Mucosa of descending colon (tissue), 3 donors: ENCODE measurements at regions not wholly inside any gene's neighbourhood (a gene's known extent, or its start where the extent isn't known, plus 50 kb on each side); places are given as distances from the start of the nearest gene placed in this dataset.

Experiments
- ATAC-seq: fragments of 200-7000 bp; cut with Tn5 transposase; one replicate; pipeline ENCODE4 v1.9.1; 2020; ENCODE audit warnings: mild to moderate bottlenecking, moderate library complexity
- DNase-seq, 3 donors: peaks; one replicate each; pipeline ENCODE4 v3.0.0-alpha.2; 2020
- H3K36me3 ChIP-seq: fragments of 200-600 bp; one replicate; pipeline ENCODE4 v1.8.0; 2021; ENCODE audit warnings: low read depth, mild to moderate bottlenecking
- H3K4me1 ChIP-seq: fragments of 200-600 bp; one replicate; pipeline ENCODE4 v1.8.0; 2021; ENCODE audit warnings: low read depth, mild to moderate bottlenecking
- H3K4me3 ChIP-seq: fragments of 200-600 bp; one replicate; pipeline ENCODE4 v1.8.0; 2021; ENCODE audit warnings: mild to moderate bottlenecking
- H3K9me3 ChIP-seq: fragments of 200-600 bp; one replicate; pipeline ENCODE4 v1.8.0; 2021; ENCODE audit warnings: mild to moderate bottlenecking
- intact Hi-C, 2 donors: fragments of 100-400 bp; cut with DNase I in 1 of 2; cut with micrococcal nuclease in 1 of 2; formaldehyde crosslinking; loops; one replicate each; pipeline versions ENCODE4 v1.11.0 to v1.11.1; 2022; cut with DNase I, micrococcal nuclease
- TF ChIP-seq, protein P1 (sequence below): fragments of 200-600 bp; IDR thresholded peaks from one replicate; pipeline ENCODE4 v1.8.0; 2022; ENCODE audit warnings: antibody characterized with exemption, mild to moderate bottlenecking
- donor health status: DM: no; HTN: no; CAD: no; lungs with moderate emphysema.
- donor health status: DM: no; HTN: no; CAD: no.
- donor health status: DM: no; HTN: yes; CAD: no.

DNA sequence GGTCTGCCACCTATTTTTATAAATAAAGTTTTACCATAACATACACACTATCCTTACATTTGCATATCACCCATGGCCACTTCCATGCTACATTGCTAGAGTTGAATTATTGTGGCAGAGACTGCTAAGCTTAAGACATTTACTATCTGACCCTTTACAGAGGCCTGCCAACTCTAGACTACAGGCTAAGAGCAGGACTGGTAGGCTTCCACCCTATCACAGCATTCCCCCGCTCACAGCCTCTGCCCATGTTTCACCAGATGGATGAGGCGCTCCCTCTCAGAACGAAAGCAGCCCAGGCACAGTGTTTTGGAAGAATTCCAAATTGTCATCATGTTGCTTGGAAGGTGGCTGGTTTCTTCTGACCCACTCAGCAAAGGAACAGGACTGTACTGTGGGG lies 91.7 kb upstream of the SLC35G4 start:
- H3K4me3 ChIP-seq = no peak overlapping the region
- ATAC-seq (no peak), DNase-seq (no peak)
- intact Hi-C loops = no loop called here
- no peaks in the 10 kb centered on the region for H3K9me3 ChIP-seq
- no peaks in the 10 kb centered on the region for H3K36me3 ChIP-seq
- H3K4me1 ChIP-seq = no peaks in the 10 kb centered on the region
- TF ChIP-seq, protein P1, sequence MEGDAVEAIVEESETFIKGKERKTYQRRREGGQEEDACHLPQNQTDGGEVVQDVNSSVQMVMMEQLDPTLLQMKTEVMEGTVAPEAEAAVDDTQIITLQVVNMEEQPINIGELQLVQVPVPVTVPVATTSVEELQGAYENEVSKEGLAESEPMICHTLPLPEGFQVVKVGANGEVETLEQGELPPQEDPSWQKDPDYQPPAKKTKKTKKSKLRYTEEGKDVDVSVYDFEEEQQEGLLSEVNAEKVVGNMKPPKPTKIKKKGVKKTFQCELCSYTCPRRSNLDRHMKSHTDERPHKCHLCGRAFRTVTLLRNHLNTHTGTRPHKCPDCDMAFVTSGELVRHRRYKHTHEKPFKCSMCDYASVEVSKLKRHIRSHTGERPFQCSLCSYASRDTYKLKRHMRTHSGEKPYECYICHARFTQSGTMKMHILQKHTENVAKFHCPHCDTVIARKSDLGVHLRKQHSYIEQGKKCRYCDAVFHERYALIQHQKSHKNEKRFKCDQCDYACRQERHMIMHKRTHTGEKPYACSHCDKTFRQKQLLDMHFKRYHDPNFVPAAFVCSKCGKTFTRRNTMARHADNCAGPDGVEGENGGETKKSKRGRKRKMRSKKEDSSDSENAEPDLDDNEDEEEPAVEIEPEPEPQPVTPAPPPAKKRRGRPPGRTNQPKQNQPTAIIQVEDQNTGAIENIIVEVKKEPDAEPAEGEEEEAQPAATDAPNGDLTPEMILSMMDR = no peak

DNA sequence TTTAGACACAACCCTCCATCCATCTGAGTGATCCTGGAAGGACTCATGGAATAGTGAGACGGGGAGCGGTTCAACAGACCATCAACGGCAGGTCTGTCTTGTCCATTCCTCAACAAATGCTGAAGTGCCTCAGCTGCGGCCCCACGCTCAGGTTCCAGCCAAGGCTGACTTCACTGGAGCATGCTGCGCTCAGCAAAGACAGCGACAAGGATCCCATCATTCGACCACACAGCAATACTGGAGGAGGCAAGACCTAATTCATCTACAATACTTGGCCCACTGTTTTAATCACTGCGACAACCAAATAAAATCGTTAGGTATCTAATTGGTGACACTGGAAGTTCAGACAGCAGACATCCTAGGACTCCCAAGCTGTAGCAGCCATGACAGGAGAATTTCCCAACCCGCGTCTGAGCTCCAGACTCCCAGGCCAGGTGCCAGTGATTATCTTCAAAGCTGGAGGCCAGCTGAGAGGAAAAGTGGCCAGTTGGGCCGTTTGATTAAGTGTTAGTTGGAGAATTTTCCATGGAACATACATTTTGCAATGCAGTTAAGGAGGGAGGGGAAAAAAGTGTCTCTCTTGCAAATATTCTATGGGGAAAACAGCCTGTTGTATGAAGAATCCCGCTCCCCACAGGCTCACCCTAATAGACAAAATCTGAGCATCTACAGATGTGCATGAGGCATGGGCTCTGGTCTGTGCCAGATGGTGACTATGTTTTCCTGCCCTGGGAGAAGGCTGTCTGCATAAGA lies 92.5 kb upstream of the SLC35G4 start:
- intact Hi-C loops = no loop called here
- Histone ChIP-seq H3K4me3 (no peak overlapping the region), H3K36me3 (no peaks in the 10 kb centered on the region), H3K9me3 (no peaks in the 10 kb centered on the region), H3K4me1 (no peaks in the 10 kb centered on the region)
- ATAC-seq (no peak), DNase-seq (no peak)
- TF ChIP-seq, protein P1 = no peak

DNA sequence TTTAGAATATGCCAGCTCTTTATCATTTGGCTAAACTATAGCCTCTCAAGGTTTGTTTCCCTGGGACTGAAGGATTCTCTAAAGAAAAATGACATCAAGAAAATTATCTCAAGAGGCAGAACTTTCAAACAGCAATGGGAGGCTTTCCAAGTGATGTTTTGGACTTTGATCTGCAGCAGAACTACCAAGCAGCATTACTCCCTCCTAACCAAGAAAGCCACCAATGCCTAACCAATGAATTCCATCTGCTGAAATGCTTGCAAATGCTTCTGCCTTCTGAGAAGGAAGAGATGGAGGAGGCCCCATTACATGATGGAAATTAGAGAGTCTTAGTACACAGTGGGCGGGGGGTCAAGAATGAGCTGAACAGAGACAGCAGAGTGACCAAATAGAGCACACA lies 95.1 kb upstream of the SLC35G4 start:
- H3K4me3 ChIP-seq = no peak overlapping the region
- no peaks in the 10 kb centered on the region for H3K4me1 ChIP-seq
- H3K36me3 ChIP-seq = no peaks in the 10 kb centered on the region
- no peak for DNase-seq
- no peak for ATAC-seq
- no peaks in the 10 kb centered on the region for H3K9me3 ChIP-seq
- intact Hi-C loops = no loop called here
- TF ChIP-seq, protein P1 = no peak

DNA sequence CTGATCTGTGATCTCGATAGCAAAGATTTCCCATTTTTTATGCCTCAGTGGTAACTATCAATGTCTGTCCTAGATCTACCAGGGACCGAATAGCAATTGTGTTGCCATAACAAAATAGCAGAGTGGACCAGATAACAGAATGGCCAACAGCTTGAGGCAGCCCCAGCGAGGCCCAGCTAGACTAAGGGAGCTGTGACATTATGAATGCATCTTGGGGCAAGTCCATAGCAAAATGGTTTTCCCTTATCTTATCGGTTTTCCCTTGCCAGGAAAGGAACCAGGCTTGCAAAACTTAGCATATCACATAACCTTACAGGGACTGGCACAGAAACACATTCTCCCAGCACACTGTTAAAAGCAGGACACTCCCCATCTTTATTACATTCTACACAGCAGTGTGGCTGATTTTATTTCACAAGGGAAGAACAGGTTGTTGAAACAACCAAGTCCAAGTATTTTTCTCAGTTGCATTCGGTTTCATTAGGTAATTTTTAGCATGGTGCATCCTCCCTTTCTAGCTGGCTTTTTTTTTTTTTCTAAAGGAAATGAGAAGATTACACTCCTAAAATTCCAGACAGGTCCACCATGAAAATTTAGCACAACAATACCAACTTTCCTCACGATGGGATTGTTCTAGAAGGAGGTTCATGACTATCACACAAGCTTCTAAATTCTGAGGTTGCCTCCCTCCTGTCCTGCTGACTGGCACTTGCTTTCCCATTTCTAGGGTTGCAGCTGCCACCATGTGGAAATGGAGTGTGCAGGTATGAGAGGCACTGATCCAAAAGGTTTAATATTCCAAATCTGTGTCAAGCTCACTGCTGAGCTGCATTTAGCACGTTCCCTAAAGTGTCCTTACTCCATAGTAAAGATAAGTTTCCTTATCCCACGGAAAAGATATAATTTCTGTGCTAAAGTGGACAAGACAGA lies 97.0 kb upstream of the SLC35G4 start:
- no peak for ATAC-seq
- H3K4me3 ChIP-seq = no peak overlapping the region
- no peaks in the 10 kb centered on the region for H3K4me1 ChIP-seq
- intact Hi-C loops = no loop called here
- TF ChIP-seq, protein P1 = no peak
- no peak for DNase-seq
- H3K9me3 ChIP-seq = no peaks in the 10 kb centered on the region
- no peaks in the 10 kb centered on the region for H3K36me3 ChIP-seq

DNA sequence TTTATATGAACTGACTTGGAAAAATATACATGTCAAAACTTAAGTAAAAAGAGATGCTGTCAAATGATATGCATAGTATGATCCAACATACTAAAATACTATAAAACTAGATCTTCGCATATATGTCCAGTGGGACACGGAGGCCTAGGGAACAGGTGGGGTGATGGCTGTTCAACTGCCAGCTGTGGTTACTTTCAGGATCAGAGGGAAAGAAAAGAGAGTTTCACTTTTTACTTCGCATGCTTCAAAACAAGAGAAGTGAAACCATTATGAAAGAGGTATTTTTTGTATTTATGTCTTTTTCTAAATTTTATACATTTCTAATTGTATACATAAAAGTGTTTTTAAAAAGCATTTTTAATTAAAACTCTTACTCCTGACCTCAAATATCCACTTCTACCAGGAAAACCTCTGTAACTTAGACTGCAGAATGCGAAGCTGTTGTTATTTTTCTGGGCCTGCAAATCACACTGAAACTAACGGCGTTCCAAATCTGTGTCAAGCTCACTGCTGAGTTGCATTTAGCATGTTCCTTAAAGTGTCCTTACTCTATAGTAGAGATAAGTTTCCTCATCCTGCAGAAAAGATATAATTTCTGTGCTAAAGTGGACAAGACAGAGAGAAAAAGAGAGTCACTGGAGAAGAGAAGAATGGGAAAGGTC lies 97.8 kb upstream of the SLC35G4 start:
- no peaks in the 10 kb centered on the region for H3K36me3 ChIP-seq
- ATAC-seq = no peak
- DNase-seq = no peak
- no peak overlapping the region for H3K4me3 ChIP-seq
- TF ChIP-seq, protein P1 = no peak
- H3K4me1 ChIP-seq = no peaks in the 10 kb centered on the region
- intact Hi-C loops = no loop called here
- no peaks in the 10 kb centered on the region for H3K9me3 ChIP-seq
